Stimulated activated CD8-positive, alpha-beta memory T cell treated with anti-CD3 and anti-CD28 coated beads, Interleukin-15, amount 100 ng/mL, for 24 hours (primary cell): ENCODE measurements at regions not wholly inside any gene's neighbourhood (a gene's known extent, or its start where the extent isn't known, plus 50 kb on each side); places are given as distances from the start of the nearest gene placed in this dataset.
A peak's percentile ranks its signal among the peaks of the same experiment; 100 is the strongest.

Experiments
- DNase-seq: peaks from one replicate; pipeline ENCODE4 v3.0.0-alpha.2; 2020; ENCODE audit warnings: low read depth

DNA sequence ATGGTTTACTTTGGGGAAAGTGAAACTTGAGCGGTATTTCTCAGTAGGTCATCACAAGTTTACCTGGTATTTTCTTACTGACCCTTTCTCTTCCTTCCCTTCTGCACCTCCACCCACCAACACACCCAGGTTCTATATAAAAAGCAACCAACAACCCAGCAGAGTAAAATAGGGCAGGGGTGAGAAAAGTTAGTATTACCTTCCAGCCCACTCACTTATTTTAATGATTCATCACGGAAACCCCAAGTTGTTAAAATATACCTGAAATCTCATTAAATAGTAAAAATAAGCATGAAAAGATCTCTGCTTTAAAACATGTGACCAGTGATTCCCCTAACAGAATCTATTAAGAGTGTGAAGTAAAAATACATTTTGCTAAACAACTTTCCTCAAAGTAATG is 306.1 kb downstream of the ZEB2 start:
- DNase-seq: no peak

DNA sequence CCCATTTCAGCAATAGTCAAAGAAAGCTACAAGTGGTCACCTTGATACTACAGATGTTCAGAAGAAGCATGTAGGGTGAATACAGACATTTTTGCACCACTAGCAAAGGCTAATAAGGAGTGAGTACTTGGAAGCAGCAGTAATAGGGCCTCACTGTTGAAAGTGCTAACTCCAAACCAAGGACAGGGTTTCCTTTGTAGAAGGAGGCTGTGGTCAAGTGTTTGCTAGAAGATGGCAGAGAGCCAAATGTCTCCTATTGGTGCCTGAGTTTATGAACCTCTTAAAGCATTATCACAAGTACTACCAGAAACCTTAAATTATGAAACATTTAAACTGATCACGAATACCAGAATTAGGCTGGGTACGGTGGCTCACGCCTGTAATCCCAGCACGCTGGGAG is 308.1 kb downstream of the ZEB2 start:
- no peak for DNase-seq

- DNase-seq: no peak
Observed at GRCh38 chr2:144211065-144211464, 308.9 kb downstream of the ZEB2 start.

DNA sequence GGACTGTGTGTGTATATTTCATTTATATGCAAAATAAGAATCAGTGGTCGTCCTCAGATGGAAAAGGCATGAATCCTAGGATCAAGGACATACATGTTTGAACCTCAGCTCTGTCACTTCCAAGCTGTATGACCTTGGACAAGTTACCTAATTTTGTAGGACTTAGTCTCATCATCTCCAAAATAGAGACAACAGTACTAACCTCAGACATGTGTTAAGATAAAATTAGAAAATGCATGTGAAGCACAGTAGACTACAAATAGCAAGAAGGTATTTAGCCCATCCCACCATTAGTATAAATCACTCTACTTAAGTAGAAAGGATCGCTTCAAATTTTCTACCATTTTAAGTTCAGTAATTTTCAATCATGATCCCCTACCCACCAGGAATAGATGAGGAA is 309.8 kb downstream of the ZEB2 start:
- no peak for DNase-seq

DNA sequence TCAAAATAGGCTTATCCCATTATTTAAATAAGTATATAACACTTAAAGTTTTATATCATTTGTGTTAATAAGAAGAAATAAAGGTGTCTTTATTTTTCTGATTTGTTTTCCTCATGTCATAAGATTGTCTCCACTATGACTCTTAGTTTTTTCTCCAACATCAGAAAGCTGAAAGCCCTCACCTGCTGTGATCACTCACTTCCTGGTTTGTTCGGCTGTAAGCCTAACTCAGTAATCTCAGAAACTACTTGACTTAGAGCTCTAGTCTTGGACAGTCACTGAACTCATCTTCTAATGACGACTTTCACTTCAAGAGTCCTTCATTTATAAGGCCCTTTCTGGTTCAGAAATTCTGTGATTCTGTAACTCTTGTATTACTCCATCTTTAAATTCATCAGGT is 311.0 kb downstream of the ZEB2 start:
- DNase-seq: no peak

- no peak for DNase-seq
Observed at GRCh38 chr2:144206019-144206418, 313.9 kb downstream of the ZEB2 start.

GRCh38 chr2:144201868-144202468 is 318.0 kb downstream of the ZEB2 start:
- DNase-seq: no peak

DNA sequence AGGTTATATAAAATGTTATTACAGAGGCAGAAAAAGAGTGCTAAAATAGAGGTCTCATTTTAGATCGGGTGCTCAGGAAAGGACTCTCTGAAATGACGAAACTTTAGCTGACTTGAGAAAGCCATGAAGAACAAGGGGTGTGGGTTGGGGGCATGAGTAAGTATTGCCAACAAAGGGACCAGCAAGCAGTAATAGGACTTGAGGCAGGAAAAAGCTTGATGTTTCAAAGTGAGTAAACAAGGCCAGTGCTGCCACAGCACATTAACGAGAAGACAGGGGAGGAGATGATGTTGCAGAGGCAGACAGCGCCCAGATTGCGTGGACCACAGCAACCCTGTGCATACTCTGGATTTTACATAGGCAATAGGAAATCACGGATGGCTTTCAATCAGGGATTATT is 318.8 kb downstream of the ZEB2 start:
- DNase-seq: no peak

- no peak for DNase-seq
Observed at GRCh38 chr2:144198116-144198515, 321.8 kb downstream of the ZEB2 start.

DNA sequence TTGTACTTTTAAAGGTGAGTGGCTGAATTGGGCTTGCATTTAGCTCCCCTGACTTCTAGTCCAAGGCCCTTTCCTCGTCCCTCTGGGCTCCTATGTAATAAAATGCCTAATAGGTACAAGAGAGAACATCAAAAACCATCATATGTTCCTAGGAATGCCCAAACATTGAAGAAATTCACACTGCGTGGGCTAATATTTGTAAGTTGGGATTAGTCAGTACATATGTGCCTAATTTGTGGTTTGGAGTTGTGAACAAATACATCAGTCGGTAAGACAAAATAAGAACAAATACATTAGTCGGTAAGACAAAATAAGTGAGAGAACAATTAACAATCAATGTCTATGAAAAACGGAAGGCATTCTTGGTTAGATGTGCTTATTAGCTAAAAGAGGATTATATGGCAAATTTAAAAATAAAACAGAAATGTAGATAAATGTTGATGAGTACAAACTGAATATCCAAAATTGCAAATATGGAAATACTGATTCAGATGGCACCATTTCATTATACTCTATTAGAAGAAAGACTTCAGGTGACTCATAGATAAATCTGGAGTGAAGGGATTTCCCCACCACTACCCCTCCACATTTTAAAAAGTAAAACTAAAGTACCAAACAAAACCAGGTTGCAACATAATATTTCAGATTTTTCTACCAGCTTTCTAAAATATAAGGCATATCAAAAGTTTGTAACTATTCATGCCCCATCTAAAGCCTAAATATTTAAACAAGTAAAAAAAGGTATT is 325.4 kb downstream of the ZEB2 start:
- no peak for DNase-seq

GRCh38 chr2:144190908-144191605 is 328.9 kb downstream of the ZEB2 start:
- DNase-seq: no peak

DNA sequence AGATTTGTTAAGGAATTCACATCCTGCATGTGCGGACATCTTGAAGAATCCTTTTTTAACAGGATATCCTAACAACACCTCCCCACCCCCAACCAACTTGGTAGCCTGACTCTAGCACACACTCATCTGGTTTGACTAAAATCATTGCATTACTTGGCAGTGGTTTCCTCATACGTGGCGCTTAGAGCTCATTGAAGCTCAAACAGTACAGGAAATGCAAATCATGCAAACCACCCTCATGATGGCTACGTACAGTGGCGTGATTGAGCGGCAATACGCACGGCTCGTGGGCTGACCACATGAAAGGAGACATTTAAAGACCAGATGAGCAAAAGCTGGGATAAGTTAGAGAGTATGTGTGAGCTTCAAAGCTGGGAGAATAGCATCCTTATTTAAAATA is 336.2 kb downstream of the ZEB2 start:
- DNase-seq: peak; percentile 26

GRCh38 chr2:144181001-144181400 is 338.9 kb downstream of the ZEB2 start:
- DNase-seq: no peak

DNA sequence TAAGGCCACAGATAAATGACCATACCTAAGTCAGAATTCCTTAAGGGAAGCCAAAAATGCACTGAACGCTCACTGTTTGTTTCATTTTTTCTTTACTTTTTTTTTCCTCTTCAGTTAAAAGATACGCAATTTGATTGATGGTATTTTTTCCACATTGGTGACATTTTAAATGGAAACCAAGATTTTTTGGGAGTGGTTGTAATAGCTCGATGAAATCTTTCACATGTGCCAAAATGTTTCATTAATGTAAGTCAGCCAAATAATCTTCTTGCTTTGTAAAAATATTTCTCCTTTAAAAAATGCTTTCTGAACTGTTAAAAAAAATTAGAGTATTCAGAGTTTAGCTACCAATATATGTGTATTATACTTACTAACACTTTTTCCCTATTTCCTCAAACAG is 339.8 kb downstream of the ZEB2 start:
- no peak for DNase-seq

GRCh38 chr2:144170179-144170578 is 349.7 kb downstream of the ZEB2 start:
- DNase-seq: no peak

- DNase-seq: no peak
Observed at GRCh38 chr2:144166743-144167142, 353.2 kb downstream of the ZEB2 start.

- no peak for DNase-seq
Observed at GRCh38 chr2:144165599-144166250, 354.2 kb downstream of the ZEB2 start.

GRCh38 chr2:144163592-144163991 is 356.3 kb downstream of the ZEB2 start:
- DNase-seq: no peak

GRCh38 chr2:144162652-144163051 is 357.3 kb downstream of the ZEB2 start:
- no peak for DNase-seq

- DNase-seq: no peak
Observed at GRCh38 chr2:144161061-144161460, 358.9 kb downstream of the ZEB2 start.

GRCh38 chr2:144159240-144159639 is 360.7 kb downstream of the ZEB2 start:
- DNase-seq: no peak

DNA sequence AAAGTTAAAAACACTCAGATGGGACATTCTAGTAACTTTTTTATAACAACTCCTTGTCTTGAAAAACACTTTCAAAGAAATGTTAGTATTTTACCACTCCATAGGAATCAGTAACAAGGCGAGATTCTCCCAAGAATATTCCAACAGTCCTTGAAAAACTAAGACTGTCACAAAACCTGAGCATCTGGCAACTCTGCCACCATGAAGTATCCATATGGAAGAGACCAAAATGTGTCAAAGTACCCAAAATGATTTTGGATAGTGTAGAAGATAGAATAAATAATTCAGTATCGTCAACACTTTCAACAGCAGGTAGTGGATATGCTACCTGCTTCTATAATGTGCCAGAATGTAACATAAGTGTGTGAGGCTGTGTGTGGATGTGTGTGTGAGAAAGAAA is 361.8 kb downstream of the ZEB2 start:
- DNase-seq: no peak
